ENCODE measurements at regions not wholly inside any gene's neighbourhood (a gene's known extent, or its start where the extent isn't known, plus 50 kb on each side); places are given as distances from the start of the nearest gene placed in this dataset.

DNA sequence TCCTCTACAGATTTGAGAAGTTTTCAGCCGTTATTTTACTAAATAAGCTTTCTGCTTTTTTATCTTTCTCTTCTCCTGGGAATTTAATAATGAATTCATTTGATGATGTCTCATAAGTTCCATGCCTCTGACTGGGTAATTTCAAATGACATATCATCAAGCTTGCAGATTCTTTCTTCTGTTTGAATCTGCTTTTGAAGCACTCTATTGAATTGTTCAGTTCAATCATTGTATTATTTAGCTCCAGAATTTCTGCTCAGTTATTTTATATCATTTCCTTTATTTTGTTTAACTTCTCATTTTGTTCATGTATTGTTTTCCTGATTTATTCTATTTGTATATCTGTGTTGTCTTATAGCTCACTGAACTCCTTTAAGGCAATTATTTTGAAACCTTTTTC is 196.9 kb upstream of the CNTNAP2 start:
- ChIA-PET POLR2A (ENCODE audit: partially characterized antibody) (no interaction called here), CTCF (ENCODE audit: partially characterized antibody) (interaction anchor here (1.1 kb wide), 1 partner anchor 17 kb away, joined by 6 read pairs; no protein-coding TSS in a partner anchor)
- DNase-seq (ENCODE audit: low read depth in 1 of 2, low spot score in 2 of 2) = no peak
- Histone ChIP-seq H3K4me2 (ENCODE audit: insufficient read depth in 1 of 2, low read depth in 2 of 2, low read length in 2 of 2) (no peak overlapping the region), H2BK12ac (ENCODE audit: low read depth, low read length) (no peak overlapping the region), H2BK5ac (ENCODE audit: low read depth, low read length) (no peak overlapping the region), H3K14ac (ENCODE audit: insufficient read length) (no peak overlapping the region), H3K27me3 (replicated peaks in 1 of 4; ENCODE audit: control insufficient read depth in 3 of 4, extremely low read depth in 1 of 4, insufficient read depth in 3 of 4, low read length in 3 of 4) (no peaks in the 10 kb centered on the region), H2AFZ (ENCODE audit: low read length) (no peak overlapping the region), H3K9me3 (ENCODE audit: insufficient read depth in 2 of 2, low read depth in 1 of 2, low read length in 1 of 2) (no peaks in the 10 kb centered on the region), H3K79me1 (ENCODE audit: low read depth, low read length) (no peaks in the 10 kb centered on the region), H3K18ac (ENCODE audit: extremely low read depth, low read length) (no peak overlapping the region), H2BK120ac (replicated peaks; ENCODE audit: low read depth, low read length) (no peak overlapping the region), H4K91ac (replicated peaks; ENCODE audit: insufficient read length, low read length) (no peak overlapping the region), H2BK20ac (ENCODE audit: low read length) (no peak overlapping the region), H4K20me1 (replicated peaks in 1 of 2; ENCODE audit: control insufficient read depth in 1 of 2, insufficient read depth in 2 of 2, low read length in 2 of 2) (no peaks in the 10 kb centered on the region), H3K23me2 (ENCODE audit: low read depth, low read length) (no peaks in the 10 kb centered on the region; the same call in 1 of the 2 replicates), H4K5ac (ENCODE audit: insufficient read length, low read depth, low read length) (no peak overlapping the region), H2AK5ac (ENCODE audit: low read depth, low read length) (no peak overlapping the region), H3K4me1 (replicated peaks in 1 of 4; ENCODE audit: control insufficient read depth in 3 of 4, insufficient read depth in 4 of 4, low read length in 3 of 4) (no peaks in the 10 kb centered on the region), H3K4ac (replicated peaks; ENCODE audit: insufficient read length, low read depth, low read length) (no peak overlapping the region), H3K23ac (ENCODE audit: insufficient read length) (no peak overlapping the region), H3K4me3 (ENCODE audit: extremely low read depth in 1 of 4, insufficient read depth in 2 of 4, low read depth in 3 of 4, low read length in 4 of 4) (no peak overlapping the region), H2BK15ac (ENCODE audit: low read length) (no peak overlapping the region), H3K9ac (replicated peaks in 1 of 4; ENCODE audit: extremely low read depth in 1 of 4, low read depth in 3 of 4, low read length in 3 of 4) (no peak overlapping the region), H3K56ac (replicated peaks; ENCODE audit: insufficient read length, low read depth, low read length) (no peak overlapping the region), H3K36me3 (ENCODE audit: control insufficient read depth in 2 of 4, insufficient read depth in 4 of 4, low read length in 3 of 4) (no peaks in the 10 kb centered on the region), H3K79me2 (ENCODE audit: control insufficient read depth in 1 of 2, insufficient read depth in 2 of 2, low read length in 2 of 2) (no peaks in the 10 kb centered on the region), H3K27ac (ENCODE audit: low read depth, low read length) (no peak overlapping the region), H4K8ac (ENCODE audit: extremely low read depth, insufficient read depth, low read length) (no peak overlapping the region)
- 70% methylated on average over 1 of the region's 1 CpG; no CpG with 5 or more reads in 1 of the 2 experiments for WGBS, 2 experiments (ENCODE audit: extremely low coverage in 1 of 2, insufficient coverage in 1 of 2, insufficient read length in 1 of 2, insufficient replicate concordance in 2 of 2, low coverage in 1 of 2, low lambda C conversion rate in 2 of 2, missing lambda C conversion rate in 1 of 2)
- FAIRE-seq = no peak
- TF ChIP-seq TAF1 (IDR thresholded peaks at IDR 0.05; ENCODE audit: low read depth, low read length) = no peak
- TF ChIP-seq, protein P1, sequence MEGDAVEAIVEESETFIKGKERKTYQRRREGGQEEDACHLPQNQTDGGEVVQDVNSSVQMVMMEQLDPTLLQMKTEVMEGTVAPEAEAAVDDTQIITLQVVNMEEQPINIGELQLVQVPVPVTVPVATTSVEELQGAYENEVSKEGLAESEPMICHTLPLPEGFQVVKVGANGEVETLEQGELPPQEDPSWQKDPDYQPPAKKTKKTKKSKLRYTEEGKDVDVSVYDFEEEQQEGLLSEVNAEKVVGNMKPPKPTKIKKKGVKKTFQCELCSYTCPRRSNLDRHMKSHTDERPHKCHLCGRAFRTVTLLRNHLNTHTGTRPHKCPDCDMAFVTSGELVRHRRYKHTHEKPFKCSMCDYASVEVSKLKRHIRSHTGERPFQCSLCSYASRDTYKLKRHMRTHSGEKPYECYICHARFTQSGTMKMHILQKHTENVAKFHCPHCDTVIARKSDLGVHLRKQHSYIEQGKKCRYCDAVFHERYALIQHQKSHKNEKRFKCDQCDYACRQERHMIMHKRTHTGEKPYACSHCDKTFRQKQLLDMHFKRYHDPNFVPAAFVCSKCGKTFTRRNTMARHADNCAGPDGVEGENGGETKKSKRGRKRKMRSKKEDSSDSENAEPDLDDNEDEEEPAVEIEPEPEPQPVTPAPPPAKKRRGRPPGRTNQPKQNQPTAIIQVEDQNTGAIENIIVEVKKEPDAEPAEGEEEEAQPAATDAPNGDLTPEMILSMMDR (IDR thresholded peaks at IDR 0.05; ENCODE audit: control extremely low read depth in 1 of 3, insufficient read depth in 1 of 3, low read depth in 1 of 3, low read length in 3 of 3) = no peak
